OCI-LY7 (cell line): ENCODE measurements at regions not wholly inside any gene's neighbourhood (a gene's known extent, or its start where the extent isn't known, plus 50 kb on each side); places are given as distances from the start of the nearest gene placed in this dataset.

Source experiments
- BruUV-seq: library from RNA; stranded (reverse); fragments of 400-500 nt; replicated peaks from 2 replicates; lab custom pipeline; 2021; lab: Mats Ljungman, UMichigan
- CTCF ChIA-PET: fragments of 300-600 bp; sonication (Branson Sonifier 250); formaldehyde crosslinking; loops from one replicate; lab custom pipeline; 2022; ENCODE audit warnings: antibody characterized with exemption; ENCODE audit not compliant: unreplicated experiment; lab: Charles Lee
- POLR2A ChIA-PET: fragments of 300-600 bp; sonication (Branson Sonifier 250); formaldehyde crosslinking; loops from one replicate; lab custom pipeline; 2022; ENCODE audit warnings: antibody characterized with exemption; lab: Charles Lee
- DNase-seq: peaks from one replicate; pipeline ENCODE4 v3.0.0-alpha.2; 2015; ENCODE audit warnings: low spot score
- H2AFZ ChIP-seq: fragments of 200-600 bp; sonication (generic), shearing (Covaris generic); 2 replicates; pipeline ENCODE4 v1.6.1; 2014; ENCODE audit warnings: mild to moderate bottlenecking, antibody characterized with exemption, low read length, moderate library complexity
- H3K27ac ChIP-seq: fragments of 200-600 bp; sonication (generic); 2 replicates; pipeline ENCODE4 v1.5.1; 2014; ENCODE audit warnings: mixed run types, low read depth, mild to moderate bottlenecking, moderate library complexity, low read length, inconsistent platforms; ENCODE audit not compliant: poor library complexity, severe bottlenecking
- H3K36me3 ChIP-seq: fragments of 200-600 bp; sonication (generic); 2 replicates; pipeline ENCODE4 v1.6.1; 2014; ENCODE audit warnings: mild to moderate bottlenecking, antibody characterized with exemption, low read length, moderate library complexity, mixed read lengths; ENCODE audit not compliant: insufficient read depth
- H3K4me1 ChIP-seq: fragments of 200-600 bp; sonication (generic); 2 replicates; pipeline ENCODE4 v1.5.1; 2014; ENCODE audit warnings: mild to moderate bottlenecking, low read length; ENCODE audit not compliant: insufficient read depth, poor library complexity, severe bottlenecking
- H3K4me2 ChIP-seq: fragments of 200-600 bp; sonication (generic); 2 replicates; pipeline ENCODE4 v1.6.1; 2014; ENCODE audit warnings: mild to moderate bottlenecking, low read length
- H3K4me3 ChIP-seq: fragments of 200-600 bp; sonication (generic); 2 replicates; pipeline ENCODE4 v1.5.1; 2014; ENCODE audit warnings: mild to moderate bottlenecking, low read depth, low read length; ENCODE audit not compliant: poor library complexity, severe bottlenecking
- H3K79me2 ChIP-seq: fragments of 200-600 bp; sonication (generic); 2 replicates; pipeline ENCODE4 v1.6.1; 2016; ENCODE audit warnings: low read depth, mild to moderate bottlenecking, low read length, moderate library complexity, mixed read lengths; ENCODE audit not compliant: insufficient read depth
- H3K9me2 ChIP-seq: fragments of 200-600 bp; sonication (generic); 2 replicates; pipeline ENCODE4 v1.6.1; 2016; ENCODE audit warnings: mild to moderate bottlenecking, low read length, mixed read lengths; ENCODE audit not compliant: insufficient read depth
- H3K9me3 ChIP-seq: fragments of 200-600 bp; sonication (generic); 2 replicates; pipeline ENCODE4 v1.6.1; 2014; ENCODE audit warnings: mild to moderate bottlenecking, mixed run types, low read length, mixed read lengths
- H4K20me1 ChIP-seq: fragments of 200-600 bp; sonication (generic); 2 replicates; pipeline ENCODE4 v1.6.1; 2014; ENCODE audit warnings: mild to moderate bottlenecking, antibody characterized with exemption, low read length, moderate library complexity, mixed read lengths; ENCODE audit not compliant: insufficient read depth
- CTCF ChIP-seq: fragments of 200-600 bp; sonication (generic); conservative IDR thresholded peaks from 2 replicates; pipeline ENCODE4 v1.5.1; 2014; ENCODE audit warnings: mild to moderate bottlenecking, antibody characterized with exemption, low read length, moderate library complexity, mixed read lengths
- EZH2phosphoT487 ChIP-seq: fragments of 200-600 bp; sonication (generic); IDR thresholded peaks from 2 replicates; pipeline ENCODE4 v1.6.1; 2018; ENCODE audit warnings: low read depth, borderline replicate concordance, mild to moderate bottlenecking, mixed run types, antibody characterized with exemption, low read length, moderate library complexity, mixed read lengths
- intact Hi-C: fragments of 100-400 bp; cut with micrococcal nuclease; formaldehyde crosslinking; loops from one replicate; pipeline ENCODE4 v1.10.0; 2022; ENCODE audit not compliant: unreplicated experiment

- intact Hi-C loops = no loop called here
- ChIA-PET POLR2A (no interaction called here), CTCF (no interaction called here)
- DNase-seq = no peak
- Histone ChIP-seq H3K9me3 (no peaks in the 10 kb centered on the region), H3K79me2 (no peaks in the 10 kb centered on the region), H3K4me1 (no peaks in the 10 kb centered on the region), H3K27ac (no peak overlapping the region), H4K20me1 (no peaks in the 10 kb centered on the region), H2AFZ (no peak overlapping the region), H3K4me2 (no peak overlapping the region), H3K36me3 (no peaks in the 10 kb centered on the region), H3K9me2 (no peaks in the 10 kb centered on the region), H3K4me3 (no peak overlapping the region)
- BruUV-seq = no TSS peak
- TF ChIP-seq CTCF = no peak
- TF ChIP-seq EZH2phosphoT487 = no peak
Measured at GRCh38 chr5:74233091-74233490, 407.4 kb downstream of the ENC1 start.

- no peaks in the 10 kb centered on the region for H3K36me3 ChIP-seq
- no peak overlapping the region for H3K4me3 ChIP-seq
- TF ChIP-seq CTCF (no peak), EZH2phosphoT487 (no peak)
- intact Hi-C loops = no loop called here
- no peaks in the 10 kb centered on the region for H4K20me1 ChIP-seq
- H3K27ac ChIP-seq = no peak overlapping the region
- DNase-seq = no peak
- H2AFZ ChIP-seq = no peak overlapping the region
- H3K9me3 ChIP-seq = no peaks in the 10 kb centered on the region
- ChIA-PET POLR2A (no interaction called here), CTCF (no interaction called here)
- no peaks in the 10 kb centered on the region for H3K79me2 ChIP-seq
- no TSS peak for BruUV-seq
- H3K4me1 ChIP-seq = no peaks in the 10 kb centered on the region
- H3K4me2 ChIP-seq = no peak overlapping the region
- H3K9me2 ChIP-seq = no peaks in the 10 kb centered on the region
Measured at GRCh38 chr5:74232276-74232675, 408.3 kb downstream of the ENC1 start.

- Histone ChIP-seq H2AFZ (no peak overlapping the region), H3K36me3 (no peaks in the 10 kb centered on the region)
- BruUV-seq = no TSS peak
Measured at GRCh38 chr5:74231697-74232096, 408.8 kb downstream of the ENC1 start.

More at GRCh38 chr5:74231697-74232096, 408.8 kb downstream of the ENC1 start:
- no peaks in the 10 kb centered on the region for H3K79me2 ChIP-seq
- no peak overlapping the region for H3K27ac ChIP-seq
- no peaks in the 10 kb centered on the region for H3K9me3 ChIP-seq
- CTCF ChIA-PET = no interaction called here
- H3K9me2 ChIP-seq = no peaks in the 10 kb centered on the region
- H3K4me3 ChIP-seq = no peak overlapping the region
- no peak overlapping the region for H3K4me2 ChIP-seq
- no peak for DNase-seq
- no peaks in the 10 kb centered on the region for H3K4me1 ChIP-seq
- POLR2A ChIA-PET = no interaction called here
- H4K20me1 ChIP-seq = no peaks in the 10 kb centered on the region
- TF ChIP-seq EZH2phosphoT487 (no peak), CTCF (no peak)
- intact Hi-C loops = no loop called here
